WERI-Rb-1 (cell line): ENCODE measurements at regions not wholly inside any gene's neighbourhood (a gene's known extent, or its start where the extent isn't known, plus 50 kb on each side); places are given as distances from the start of the nearest gene placed in this dataset.

Source experiments
- DNase-seq: peaks from one replicate; pipeline ENCODE4 v3.0.0-alpha.2; 2020
- H3K27ac ChIP-seq: fragments of 250-450 bp; sonication (Bioruptor Pico); 2 replicates; pipeline ENCODE4 v1.5.1; 2020; ENCODE audit warnings: mild to moderate bottlenecking, moderate library complexity
- H3K27me3 ChIP-seq: fragments of 250-450 bp; sonication (Bioruptor Pico); 2 replicates; pipeline ENCODE4 v1.5.1; 2021; ENCODE audit warnings: mild to moderate bottlenecking, low read depth, moderate library complexity; ENCODE audit not compliant: insufficient read depth, severe bottlenecking
- H3K36me3 ChIP-seq: fragments of 250-450 bp; sonication (Bioruptor Pico); 2 replicates; pipeline ENCODE4 v1.5.1; 2020; ENCODE audit warnings: mild to moderate bottlenecking, moderate library complexity
- H3K4me3 ChIP-seq: 2 replicates; pipeline ENCODE4 v1.5.1; 2011; ENCODE audit warnings: low read depth, mild to moderate bottlenecking, control low read depth, low read length
- H3K9me3 ChIP-seq: fragments of 250-450 bp; sonication (Bioruptor Pico); 2 replicates; pipeline ENCODE4 v1.5.1; 2021; ENCODE audit warnings: mild to moderate bottlenecking, moderate library complexity; ENCODE audit not compliant: severe bottlenecking
- TF ChIP-seq, protein P1 (sequence below): IDR thresholded peaks from 2 replicates; pipeline ENCODE4 v1.5.1; 2011; ENCODE audit warnings: low read depth, mild to moderate bottlenecking, control low read depth, inconsistent platforms, low read length

- H3K9me3 ChIP-seq = no peaks in the 10 kb centered on the region
- no peak for DNase-seq
- TF ChIP-seq, protein P1, sequence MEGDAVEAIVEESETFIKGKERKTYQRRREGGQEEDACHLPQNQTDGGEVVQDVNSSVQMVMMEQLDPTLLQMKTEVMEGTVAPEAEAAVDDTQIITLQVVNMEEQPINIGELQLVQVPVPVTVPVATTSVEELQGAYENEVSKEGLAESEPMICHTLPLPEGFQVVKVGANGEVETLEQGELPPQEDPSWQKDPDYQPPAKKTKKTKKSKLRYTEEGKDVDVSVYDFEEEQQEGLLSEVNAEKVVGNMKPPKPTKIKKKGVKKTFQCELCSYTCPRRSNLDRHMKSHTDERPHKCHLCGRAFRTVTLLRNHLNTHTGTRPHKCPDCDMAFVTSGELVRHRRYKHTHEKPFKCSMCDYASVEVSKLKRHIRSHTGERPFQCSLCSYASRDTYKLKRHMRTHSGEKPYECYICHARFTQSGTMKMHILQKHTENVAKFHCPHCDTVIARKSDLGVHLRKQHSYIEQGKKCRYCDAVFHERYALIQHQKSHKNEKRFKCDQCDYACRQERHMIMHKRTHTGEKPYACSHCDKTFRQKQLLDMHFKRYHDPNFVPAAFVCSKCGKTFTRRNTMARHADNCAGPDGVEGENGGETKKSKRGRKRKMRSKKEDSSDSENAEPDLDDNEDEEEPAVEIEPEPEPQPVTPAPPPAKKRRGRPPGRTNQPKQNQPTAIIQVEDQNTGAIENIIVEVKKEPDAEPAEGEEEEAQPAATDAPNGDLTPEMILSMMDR = no peak
- H3K36me3 ChIP-seq = no peaks in the 10 kb centered on the region
- no peak overlapping the region; the same call in 1 of the 2 replicates for H3K27ac ChIP-seq
- H3K27me3 ChIP-seq = no peaks in the 10 kb centered on the region
- H3K4me3 ChIP-seq = no peak overlapping the region
Observed at GRCh38 chr6:22146931-22147701, 149.7 kb downstream of the PRL start.

DNA sequence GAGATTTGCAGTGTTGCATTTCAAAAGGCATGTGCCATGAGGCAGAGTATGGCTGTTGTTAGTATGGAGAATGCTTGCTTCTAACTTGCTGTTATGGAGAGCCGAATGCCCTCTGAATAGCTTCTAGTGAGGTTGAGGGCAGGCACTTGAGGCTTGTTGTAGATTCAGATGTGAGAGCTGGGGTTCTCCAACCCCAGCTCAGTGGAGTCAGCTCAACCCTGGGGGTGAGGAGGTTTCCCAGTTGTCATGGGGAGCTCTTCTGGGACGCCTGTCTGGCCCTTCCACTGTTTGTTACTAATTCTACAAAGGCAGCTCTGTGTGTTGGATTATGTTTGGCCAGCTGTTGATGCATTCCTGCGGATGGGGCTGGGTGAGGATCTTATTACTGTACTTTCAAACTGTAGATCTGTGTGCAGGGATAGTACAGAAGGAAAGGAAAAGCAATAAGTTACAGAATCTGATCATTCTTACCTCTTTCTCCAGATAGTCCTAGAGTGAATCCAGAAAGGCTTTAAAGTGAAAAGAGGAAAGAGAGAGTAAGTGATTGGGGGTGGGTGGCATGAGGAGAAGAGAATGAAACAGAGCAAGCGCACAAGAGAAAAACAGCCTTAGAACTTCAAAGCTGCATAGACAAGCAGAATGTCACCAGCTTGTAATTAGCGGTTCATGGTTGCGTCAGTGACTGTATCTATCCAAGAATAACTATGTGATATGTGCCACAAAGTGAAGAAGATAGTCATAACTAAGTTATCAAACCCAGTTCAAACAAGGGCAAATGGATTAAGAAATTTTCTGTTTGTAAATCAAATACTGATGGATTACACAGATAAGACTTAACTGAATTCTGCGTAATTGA is 148.7 kb downstream of the PRL start:
- Histone ChIP-seq H3K4me3 (no peak overlapping the region), H3K27me3 (no peaks in the 10 kb centered on the region), H3K27ac (peak overlapping the region; percentile 44), H3K36me3 (no peaks in the 10 kb centered on the region), H3K9me3 (no peaks in the 10 kb centered on the region)
- peak; percentile 85 for DNase-seq
- TF ChIP-seq, protein P1 = no peak

GRCh38 chr6:22149096-22149495 is 147.7 kb downstream of the PRL start:
- Histone ChIP-seq H3K4me3 (no peak overlapping the region), H3K36me3 (no peaks in the 10 kb centered on the region), H3K9me3 (no peaks in the 10 kb centered on the region), H3K27ac (peak overlapping the region; percentile 44), H3K27me3 (no peaks in the 10 kb centered on the region)
- TF ChIP-seq, protein P1 = no peak
- DNase-seq = no peak

- no peaks in the 10 kb centered on the region for H3K27me3 ChIP-seq
- no peaks in the 10 kb centered on the region for H3K36me3 ChIP-seq
- TF ChIP-seq, protein P1 = no peak
- peak; percentile 83 for DNase-seq
- H3K9me3 ChIP-seq = no peaks in the 10 kb centered on the region
- peak overlapping the region; percentile 11 for H3K4me3 ChIP-seq
- peak overlapping the region; percentile 62 for H3K27ac ChIP-seq
Observed at GRCh38 chr6:22149501-22150367, 147.1 kb downstream of the PRL start.

- H3K9me3 ChIP-seq = no peaks in the 10 kb centered on the region
- H3K4me3 ChIP-seq = peak overlapping the region; percentile 11
- H3K27me3 ChIP-seq = no peaks in the 10 kb centered on the region
- peak overlapping the region; percentile 62 for H3K27ac ChIP-seq
- no peaks in the 10 kb centered on the region for H3K36me3 ChIP-seq
- TF ChIP-seq, protein P1 = no peak
- DNase-seq = no peak
Observed at GRCh38 chr6:22150368-22151035, 146.3 kb downstream of the PRL start.
